ENCODE measurements at regions not wholly inside any gene's neighbourhood (a gene's known extent, or its start where the extent isn't known, plus 50 kb on each side); places are given as distances from the start of the nearest gene placed in this dataset.
"Not testable (repeated sequence)": the region's sequence is repeated elsewhere in the genome, so short reads cannot be mapped to it uniquely, and the experiment has no call there.

DNA sequence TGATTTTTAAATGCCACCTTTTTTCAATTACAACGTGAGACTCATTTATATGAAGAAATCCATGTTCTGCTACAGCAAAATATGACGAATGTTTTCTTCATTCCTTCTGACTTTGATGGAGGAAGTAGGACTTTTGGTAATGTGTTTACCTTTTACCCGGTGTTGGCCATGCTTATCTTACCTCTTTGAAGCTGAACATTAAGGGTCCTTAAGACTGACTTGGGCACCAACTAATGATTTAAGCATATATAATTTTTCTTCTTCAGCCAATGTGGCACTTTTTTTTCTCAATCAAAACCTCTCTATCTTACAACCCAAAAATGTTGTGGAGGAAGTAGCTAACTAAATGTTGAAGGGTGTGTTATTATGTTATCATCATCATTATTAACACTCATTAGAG, 337.5 kb downstream of the EPHA7 start:
- DNase-seq = no peak

DNA sequence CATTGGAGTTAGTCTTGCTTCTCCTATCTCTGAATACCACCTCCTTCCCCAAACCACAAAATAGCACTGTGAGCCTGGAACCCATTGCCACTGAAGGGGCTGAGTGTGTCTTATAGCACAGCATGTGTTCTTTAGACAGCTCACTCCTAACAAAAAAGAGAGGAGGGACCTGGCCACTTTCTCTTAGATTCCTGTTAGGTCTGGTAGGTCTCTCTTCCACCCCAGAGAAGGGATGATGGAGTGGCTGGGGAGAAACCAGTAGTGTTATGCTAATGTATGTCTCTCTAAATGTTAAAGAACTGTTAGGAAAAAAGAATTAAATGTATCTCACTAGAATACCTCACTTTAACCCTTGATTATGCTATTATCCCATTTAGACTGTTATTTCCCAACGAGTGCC, 340.3 kb downstream of the EPHA7 start:
- DNase-seq = no peak

DNA sequence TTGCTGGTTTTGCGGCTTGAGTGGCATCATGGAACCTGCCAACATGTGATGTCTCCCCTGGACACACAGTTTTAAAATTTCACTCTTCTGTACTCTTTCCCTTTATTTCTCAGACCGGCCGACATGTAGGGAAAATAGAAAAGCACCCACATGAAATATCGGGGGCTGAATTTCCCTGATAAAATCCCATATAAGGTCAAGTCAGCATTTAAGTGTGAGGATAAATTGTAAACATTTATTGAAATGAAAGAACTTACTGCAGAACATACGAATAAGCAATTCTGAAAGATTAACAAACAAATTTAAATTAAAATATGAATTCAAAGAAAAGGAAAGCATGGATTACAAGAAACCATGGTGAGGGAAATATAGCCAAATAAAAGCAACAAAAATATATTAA, 345.5 kb downstream of the EPHA7 start:
- DNase-seq = no peak

DNA sequence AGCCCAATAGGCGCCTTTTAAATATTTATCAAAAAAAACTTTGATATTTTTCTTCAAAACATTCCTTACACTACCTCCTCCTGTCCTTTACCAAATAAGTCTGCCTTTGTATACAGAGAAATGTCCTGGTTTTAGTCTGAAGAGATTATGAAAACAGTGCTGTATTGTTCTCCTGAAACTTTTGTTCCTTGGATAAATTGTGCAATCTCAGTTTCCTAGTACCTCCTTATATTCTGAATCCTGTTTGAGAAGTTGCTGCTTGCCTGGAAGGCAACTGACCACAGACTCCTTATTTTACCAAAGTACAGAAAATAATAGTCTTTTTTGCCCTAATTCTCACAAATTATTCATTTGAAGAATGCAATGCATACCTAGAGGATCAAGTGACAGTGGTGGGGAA, 349.5 kb downstream of the EPHA7 start:
- no peak for DNase-seq

DNA sequence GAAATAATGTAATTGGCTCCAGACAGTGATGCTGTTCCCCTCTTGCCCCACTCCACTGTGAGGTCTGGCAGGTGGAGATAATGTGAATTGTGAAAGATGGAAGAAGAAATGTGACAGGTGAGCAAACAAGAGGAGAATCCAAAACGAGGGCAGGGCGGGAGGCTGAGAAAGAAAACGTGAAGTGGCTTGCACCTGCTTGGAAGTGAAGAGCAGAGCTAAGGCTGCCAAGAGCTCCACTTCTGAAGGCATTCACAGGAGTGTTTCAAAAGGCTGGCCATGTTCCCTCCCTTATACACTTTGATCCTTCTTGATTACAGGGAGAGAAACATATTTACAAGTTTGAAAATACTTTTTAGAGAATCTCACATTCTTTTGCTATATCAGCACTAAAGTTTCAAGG, 359.4 kb downstream of the EPHA7 start:
- no peak for DNase-seq

DNA sequence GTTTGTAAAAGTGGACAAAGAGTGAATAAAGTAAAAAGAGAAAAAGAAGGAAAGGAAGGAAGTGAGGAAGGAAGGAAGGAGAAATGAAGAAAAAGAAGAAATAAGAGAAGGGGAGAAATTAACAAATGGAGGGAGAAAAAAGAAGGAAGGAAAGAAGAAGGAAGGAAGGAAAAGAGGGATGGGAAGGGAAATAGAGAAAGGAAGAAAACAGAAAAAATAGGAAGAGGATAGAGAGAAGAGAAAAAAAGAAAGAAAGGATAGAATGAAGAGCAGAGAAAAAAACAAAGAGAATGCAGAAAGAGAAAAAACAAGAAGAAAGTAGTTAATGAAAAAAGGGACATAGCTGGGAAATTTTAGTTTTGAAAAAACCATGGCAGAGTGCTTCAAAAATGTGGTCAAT, 361.8 kb downstream of the EPHA7 start:
- no peak for DNase-seq

DNA sequence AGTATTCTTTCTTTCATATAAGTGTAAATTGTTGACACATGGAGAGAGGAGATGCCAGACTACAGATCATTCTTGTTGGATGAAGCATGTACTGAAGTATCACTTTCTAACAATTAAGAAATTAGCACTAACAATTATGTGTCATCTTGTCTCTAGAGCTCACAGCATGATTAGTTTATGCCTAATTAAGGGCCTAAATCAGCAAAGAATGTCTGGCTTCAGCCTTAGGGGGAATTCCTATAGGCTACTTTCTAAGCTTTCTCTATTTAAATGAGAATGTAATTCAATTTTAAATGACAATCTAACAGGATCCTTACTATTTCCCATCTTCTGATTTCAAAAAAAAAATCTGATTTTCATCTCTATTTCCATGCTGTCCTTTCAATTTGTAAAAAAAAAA, 371.0 kb downstream of the EPHA7 start:
- DNase-seq = no peak

DNA sequence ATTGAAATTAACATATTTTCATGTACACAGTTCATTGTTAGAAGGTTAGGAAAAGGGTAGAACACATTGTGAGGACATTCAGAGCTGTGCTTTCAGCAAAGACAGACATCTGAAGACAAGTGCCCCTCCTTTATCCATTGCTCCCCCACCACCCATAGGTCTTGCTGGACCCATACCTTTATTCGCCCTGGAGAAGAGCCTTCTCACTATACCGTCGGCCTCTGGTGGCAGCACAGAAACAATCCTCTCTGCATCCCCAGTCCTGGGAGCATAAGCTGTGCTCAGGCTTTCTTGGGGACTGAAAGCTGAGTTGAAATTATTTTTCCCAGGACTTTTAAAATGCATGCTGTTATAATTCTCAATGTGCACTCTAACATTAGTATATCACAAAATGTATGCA, 372.3 kb downstream of the EPHA7 start:
- no peak for DNase-seq

DNA sequence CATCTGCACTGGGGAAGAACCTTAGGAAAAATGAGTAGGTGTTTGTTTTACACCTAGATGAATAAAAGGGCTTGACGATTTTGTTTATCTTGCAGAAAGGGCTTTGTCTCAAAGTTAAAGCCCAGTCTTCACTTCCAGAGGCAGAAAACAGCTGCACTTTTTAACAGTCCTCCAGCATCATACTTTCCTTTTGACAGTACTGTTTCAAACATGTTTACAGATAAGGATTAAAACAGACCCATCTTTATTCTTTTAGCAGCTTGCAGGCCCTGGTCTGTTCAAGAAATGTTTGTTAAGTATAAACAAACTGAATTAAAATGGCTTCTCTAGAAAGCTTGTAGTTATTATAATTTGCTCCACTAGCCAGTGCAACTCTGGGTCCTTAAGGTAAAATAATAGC, 374.2 kb downstream of the EPHA7 start:
- DNase-seq = no peak

DNA sequence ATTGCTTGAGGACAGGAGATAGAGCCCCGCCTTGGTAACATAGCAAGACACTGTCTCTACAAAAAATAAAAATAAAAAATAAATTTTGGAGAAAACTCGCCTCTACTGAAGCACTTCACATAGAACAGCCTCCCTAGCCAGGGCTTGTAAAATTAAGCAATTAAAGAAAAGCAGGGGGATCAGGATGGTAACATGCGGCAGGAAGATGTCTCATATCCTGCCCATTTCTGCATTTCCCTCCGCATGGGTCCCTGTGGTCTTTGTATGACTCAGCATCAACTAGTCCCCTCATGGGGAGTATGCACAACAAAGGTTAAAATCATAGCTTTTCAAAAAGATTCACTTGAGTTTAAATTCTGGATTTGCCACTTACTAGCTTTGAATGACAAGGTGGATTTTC, 379.0 kb downstream of the EPHA7 start:
- DNase-seq = peak; percentile 75

DNA sequence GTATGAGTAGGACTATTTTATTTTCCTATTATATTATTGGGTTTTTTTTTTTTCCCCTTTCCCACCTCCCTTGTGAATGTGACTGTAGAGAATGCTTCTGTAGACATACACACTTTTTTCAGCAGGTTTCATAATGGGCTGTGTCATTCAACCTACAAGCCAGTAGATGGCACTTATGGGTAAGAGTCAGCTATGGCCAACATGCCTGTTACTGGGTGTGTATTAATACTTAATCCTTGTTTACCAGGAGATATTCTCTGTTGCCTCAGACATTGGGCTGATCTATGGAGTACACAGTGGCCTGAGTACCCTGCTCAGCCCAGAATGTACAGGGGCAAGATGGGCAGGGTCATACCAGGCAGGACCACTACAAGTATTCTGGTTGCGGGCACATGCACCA, 382.5 kb downstream of the EPHA7 start:
- DNase-seq = peak; percentile 16

DNA sequence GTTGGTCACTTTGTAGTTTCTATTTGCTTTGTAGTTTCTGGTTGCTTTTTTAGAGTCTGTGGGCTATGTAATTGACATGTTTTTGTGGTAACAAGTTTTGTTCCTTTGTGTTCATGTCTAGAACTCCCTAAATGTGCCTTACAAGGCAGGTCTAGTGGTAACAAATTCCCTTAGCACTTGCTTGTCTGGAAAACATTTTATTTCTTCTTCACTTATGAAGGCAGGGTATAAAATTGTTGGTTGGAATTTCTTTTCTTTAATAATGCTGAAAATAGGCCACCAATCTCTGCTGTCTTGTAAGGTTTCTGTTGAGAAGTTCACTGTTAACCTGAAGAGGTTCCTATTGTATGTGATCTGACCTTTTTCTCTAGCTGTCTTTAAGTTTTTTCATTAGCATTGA, 383.6 kb downstream of the EPHA7 start:
- no peak for DNase-seq

DNA sequence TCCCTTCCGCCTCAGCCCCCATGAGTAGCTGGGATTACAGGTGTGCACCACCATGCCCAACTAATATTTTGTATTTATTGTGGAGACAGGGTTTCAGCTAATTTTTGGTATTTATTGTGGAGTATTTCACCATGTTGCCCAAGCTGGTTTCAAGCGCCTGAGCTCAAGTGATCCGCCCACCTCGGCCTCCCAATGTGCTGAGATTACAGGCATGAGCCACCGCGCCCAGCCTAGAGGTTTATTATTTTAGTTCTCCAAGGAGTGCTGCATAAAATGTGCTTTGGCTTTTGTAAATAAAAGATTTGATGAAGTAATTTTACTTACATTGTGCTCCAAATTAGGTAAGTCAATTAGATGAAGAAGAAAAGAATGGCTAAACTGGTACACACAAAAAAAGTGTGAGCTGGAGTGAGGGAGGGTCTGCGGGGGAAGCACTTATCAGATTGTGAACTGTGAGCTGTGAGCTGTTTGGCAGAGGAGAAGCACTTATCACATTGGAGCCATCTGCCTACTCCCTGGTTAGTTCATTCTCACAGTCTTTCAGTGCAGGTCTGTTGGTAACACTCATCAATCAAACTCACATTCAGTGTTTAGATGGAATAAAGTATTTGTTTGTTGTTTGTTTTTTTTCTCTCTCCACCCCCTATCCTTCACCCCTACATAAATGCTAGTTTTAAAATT, 398.0 kb downstream of the EPHA7 start:
- no peak for DNase-seq

DNA sequence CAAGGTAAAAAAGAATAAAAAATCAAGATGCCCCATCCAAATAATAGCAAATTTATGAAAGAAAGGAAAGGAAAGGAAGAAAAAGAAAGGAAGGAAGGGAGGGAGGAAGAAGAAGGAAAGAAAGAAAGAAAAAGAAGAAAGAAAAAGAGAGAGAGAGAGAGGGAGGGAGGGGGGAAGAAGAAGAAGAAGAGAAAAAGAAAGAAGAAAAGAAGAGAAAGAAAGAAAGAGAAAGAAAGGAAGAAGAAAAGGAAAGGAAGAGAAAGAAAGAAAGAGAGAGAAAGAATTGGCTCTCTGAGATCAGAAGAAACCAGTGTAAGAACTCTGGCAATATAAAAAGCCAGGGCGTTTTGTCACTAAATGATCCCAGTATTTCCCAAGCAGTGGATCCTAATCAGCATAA, 401.7 kb downstream of the EPHA7 start:
- no peak for DNase-seq

DNA sequence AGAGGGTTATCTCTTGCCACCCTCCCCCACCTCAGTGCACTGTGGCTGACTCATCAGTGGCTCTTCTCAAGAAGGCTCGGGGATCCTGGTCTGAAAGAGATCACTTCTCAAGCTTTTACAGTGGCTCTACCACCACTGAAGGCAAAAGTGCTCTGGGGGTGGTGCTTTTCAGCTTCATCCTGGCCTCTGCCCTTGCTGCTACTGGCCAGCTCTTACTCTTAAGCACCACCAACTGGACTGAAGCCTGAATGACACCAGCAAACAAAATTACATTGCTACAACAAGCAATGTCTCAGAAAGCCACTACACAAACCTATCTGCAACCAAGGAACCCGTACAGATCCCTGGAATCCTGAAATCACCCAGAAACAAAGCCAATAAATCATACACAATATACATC, 402.1 kb downstream of the EPHA7 start:
- no peak for DNase-seq

DNA sequence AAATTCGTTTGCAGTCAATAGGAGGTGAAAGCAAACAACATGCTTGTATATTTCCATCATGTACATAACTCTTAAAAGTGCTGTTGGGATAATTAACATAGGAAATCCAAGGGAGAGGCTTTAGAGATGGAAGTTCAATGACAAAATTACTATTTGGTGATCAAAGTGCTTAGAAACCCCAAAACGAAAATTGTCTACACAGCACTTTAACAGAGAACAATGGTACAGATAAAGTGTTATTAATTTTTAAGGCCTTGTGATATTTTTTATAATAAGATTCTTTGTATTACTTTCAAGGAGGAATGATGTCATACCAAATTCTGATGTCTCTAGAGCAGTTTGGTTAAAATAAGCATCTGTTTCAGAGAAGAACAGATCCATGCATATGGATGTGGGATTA, 406.3 kb downstream of the EPHA7 start:
- no peak for DNase-seq

DNA sequence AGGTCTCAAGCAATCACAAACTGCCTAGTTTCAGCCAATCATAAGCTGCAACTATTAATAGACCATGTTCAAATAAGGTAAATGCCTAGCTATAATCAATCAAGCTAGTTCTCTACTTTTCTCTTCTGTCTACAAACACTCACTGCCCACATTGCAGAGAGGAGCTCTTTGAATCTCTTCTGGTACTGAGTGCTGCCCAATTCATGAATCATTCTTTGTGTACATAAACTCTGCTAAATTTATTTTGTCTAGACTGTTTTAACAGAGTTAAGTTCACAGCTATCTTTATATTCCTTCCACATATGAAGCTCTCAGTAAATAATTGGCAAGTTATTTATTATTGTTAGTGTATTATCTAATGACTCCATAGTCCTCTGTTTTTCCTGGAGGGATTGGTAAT, 411.0 kb downstream of the EPHA7 start:
- no peak for DNase-seq

DNA sequence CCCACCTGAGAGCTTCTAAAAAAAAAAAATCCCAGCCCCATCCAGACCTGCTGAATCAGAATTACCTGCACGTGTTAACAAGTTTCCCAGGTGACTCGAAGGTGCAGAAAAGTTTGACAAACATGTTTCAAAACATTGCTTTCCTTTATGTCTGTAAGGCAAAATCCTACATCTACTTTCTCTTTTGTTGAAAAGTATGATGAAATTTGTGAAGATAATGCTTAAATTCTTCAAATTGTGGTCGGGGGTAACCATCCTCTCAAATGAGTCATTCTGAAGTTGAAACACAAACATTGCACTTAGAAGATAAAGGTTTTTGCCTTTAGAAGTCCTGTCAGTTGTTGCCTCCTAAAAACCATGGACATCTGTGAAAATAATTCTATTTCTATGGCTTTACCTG, 429.7 kb downstream of the EPHA7 start:
- no peak for DNase-seq

DNA sequence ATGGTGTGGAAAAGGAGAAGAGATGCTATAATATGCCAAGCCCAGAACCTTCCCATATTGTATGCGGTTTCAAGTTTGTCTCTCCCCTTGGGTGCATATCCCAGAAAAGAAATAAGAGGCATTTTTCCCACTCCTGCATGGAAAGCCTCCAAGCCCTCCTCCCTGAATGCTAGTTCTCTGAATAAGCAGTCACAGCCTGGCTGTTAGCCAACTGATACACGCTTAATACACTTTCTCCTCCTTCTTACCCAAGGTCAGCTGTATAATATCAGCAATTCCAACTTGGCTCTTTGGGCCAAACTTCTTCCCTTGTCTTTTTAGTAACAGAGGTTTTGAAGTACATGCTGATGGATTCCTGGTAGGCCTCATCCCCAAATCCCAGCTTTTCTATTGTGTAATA, 440.1 kb downstream of the EPHA7 start:
- no peak for DNase-seq

DNA sequence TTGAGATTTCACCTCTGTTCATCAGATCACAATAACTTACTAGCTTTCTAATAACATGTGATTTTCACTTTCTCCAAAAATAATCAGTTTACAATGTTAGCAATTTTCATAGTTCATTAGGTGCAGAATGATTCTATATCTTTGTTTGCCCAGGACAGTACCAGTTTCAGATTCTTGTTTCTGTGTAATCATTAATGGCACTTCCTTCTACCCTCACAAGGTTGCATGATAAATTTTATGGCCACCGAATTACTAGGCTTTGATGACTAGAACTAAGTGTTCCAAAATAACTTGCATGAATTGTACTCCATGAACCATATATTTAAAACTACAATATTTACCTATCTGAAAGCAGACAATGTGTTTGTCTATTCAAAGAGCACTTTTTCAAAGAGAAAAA, 442.3 kb downstream of the EPHA7 start:
- no peak for DNase-seq

DNA sequence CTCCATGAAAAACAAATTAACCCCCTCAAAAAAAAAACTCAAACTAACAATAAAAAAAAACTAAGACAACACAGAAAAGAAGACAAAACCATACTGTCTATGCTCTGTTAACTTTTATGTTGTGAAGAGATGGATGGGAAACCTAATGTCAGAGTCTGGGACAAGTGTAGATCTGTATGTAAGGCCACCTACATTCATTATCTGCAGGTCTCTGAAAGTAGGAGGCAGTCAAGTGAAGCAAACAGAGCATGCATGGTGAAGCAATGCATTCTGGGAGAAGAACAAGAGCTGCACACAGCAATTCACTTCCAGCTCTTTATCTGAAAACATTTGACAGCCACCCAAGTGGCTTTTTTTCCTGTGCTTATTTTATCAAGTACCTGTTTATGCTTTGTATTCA, 452.0 kb downstream of the EPHA7 start:
- no peak for DNase-seq

DNA sequence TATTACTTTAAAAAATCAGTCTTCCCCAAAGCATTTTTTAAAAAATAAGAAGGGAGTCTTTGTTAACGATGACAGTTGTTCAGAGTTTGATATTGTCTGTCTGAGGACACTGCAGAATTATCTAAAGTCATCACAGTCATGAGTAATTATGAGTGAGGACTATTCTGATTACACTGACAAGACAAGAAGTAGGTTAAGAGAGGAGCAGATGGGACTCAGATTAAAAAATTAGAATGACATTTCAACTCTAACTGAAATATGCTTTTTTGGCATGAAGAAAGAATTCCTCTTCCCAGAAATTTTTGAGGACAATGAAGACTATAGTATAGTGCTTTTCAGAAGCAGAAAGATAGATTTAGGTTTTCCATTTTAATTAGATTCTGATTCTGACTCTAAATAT, 456.5 kb downstream of the EPHA7 start:
- no peak for DNase-seq

DNA sequence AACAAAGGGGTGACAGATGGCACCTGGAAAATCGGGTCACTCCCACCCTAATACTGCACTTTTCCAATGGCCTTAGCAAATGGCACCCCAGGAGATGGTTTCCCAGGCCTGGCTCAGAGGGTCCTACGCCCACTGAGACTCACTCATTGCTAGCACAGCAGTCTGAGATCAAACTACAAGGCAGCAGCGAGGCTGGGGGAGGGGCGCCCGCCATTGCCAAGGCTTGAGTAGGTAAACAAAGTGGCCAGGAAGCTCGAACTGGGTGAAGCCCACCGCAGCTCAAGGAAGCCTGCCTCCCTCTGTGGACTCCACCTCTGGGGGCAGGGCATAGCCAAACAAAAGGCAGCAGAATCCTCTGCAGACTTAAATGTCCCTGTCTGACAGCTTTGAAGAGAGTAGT, 467.2 kb downstream of the EPHA7 start:
- not testable (repeated sequence) for DNase-seq

DNA sequence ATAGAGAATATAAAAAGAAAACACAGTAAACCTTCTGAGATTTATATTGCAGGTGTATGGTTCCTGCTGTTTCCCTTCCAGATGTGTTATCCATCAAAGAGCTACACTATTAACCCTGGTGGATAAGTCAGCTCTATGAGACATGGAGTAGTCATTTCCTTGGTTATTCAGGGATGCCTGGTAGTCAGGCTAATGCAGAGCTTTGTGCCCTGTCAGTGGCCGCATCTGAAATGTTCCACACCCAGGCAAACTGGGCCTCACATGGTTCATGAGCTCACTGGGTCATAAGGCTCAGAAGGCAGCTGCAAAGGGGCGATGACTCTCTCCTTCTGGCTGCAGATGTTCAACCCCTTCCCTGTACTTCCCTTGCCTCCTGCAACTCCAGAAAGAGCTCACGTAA, 473.6 kb downstream of the EPHA7 start:
- no peak for DNase-seq

DNA sequence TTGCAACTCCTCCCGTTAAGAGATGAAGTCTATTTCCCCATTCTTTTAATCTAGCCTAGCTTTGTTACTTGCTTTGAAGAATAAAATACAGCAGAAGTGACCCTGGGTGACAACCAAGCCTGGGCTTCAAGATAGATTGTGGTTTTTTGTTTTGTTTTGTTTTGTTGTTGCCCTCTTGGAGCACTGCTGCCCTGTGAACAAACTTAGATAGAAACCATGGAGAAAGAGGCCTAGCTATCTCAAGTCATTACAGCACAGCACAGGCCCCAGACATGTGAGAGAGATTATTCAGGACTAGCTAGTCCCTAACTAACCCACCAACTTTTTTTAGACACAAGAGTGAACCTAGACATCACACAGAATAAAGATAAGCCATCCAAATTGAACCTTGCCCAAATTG, 475.2 kb downstream of the EPHA7 start:
- DNase-seq = no peak

DNA sequence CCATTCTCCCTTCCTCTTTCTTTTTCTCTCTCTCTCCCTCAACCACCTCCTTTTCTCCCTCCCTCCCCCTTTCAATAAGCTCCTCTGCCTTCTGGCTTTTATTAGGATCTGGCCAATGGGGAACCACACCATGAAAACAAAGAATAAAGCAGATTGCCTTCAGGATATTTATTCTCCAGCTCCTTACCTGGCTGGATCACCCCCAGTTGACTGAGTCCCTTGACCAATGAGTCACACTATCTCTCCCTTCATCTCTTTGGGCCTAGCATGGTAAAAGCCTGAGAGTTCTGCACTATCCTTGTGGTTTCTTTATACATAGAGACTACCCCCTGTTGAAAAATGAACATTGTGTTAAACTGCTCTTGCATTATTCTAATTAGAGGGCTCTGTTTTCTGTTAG, 476.8 kb downstream of the EPHA7 start:
- no peak for DNase-seq

Measured in GDM1 (cell line).